ENCODE measurements at regions not wholly inside any gene's neighbourhood (a gene's known extent, or its start where the extent isn't known, plus 50 kb on each side); places are given as distances from the start of the nearest gene placed in this dataset.

- peak; percentile 70 for DNase-seq
These were observed 51.0 kb upstream of the ZFP64 start for GRCh38 chr20:52242237-52243230.

Measured in hematopoietic multipotent progenitor cell treated with erythropoietin and hydrocortisone succinate and interleukin-3 and kit ligand, for 4 days (in vitro differentiated cells).